ENCODE measurements at regions not wholly inside any gene's neighbourhood (a gene's known extent, or its start where the extent isn't known, plus 50 kb on each side); places are given as distances from the start of the nearest gene placed in this dataset.

DNA sequence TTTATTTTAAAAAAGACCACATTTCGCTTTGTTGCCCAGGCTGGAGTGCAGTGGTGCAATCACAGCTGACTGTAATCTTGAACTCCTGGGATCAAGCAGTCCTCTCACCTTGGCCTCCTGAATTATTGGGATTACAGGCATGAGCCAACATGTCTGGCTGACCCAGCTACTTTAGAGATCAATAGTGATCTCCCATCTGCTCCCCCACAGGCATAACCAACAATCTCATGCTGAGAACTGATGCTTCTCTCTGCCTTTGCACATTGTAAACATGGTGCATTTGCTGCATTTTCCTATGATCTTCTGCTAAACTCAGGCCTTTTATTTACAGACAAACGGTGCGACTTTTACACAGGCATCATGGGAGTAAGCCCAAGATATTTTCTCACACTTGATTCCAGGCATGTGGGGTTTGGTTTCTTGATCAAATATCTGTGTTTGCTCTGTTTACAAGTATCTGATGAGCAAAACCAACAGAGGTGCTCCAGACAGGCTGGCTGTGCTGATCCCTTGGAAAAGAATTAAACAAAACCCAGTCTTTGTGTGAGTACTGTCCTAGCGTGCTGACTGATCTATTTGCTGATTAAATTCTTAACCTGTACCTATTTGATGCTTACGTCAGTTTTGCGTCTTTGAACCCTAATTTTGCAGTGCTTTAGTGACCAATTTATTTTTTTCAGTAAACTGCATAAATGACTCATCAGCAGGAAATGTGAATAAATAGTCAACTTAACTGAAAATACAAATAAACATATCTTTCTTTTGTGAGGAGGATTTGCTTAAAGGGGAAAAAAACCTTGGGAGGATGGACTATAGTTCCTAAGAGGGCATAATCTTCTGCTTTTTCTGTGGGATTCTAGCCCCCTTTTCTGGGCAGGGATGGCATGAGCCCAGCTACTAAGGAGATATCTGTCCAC, 191.7 kb upstream of the NR3C1 start:
- Histone ChIP-seq H3K56ac (ENCODE audit: insufficient read length, low read depth, low read length) (no peak overlapping the region), H2AK5ac (ENCODE audit: insufficient read length, low read length) (no peak overlapping the region), H2BK20ac (ENCODE audit: low read depth, low read length, poor library complexity, severe bottlenecking) (no peak overlapping the region), H2AFZ (ENCODE audit: low read length) (no peak overlapping the region), H2BK12ac (ENCODE audit: insufficient read length, low read depth, low read length) (no peak overlapping the region), H3K4me2 (ENCODE audit: insufficient read depth, insufficient read length, low read length) (no peak overlapping the region), H3T11ph (ENCODE audit: low read length) (no peak overlapping the region), H3K9me3 (ENCODE audit: control insufficient read depth, low read depth, low read length) (no peaks in the 10 kb centered on the region), H4K20me1 (ENCODE audit: control insufficient read depth, insufficient read depth, insufficient read length) (no peaks in the 10 kb centered on the region), H3K23ac (ENCODE audit: insufficient read length, low read depth, low read length) (no peak overlapping the region), H4K91ac (ENCODE audit: insufficient read length, low read depth, low read length) (no peak overlapping the region), H3K23me2 (ENCODE audit: insufficient read length, low read depth, low read length, poor library complexity, severe bottlenecking) (no peaks in the 10 kb centered on the region), H3K79me1 (ENCODE audit: insufficient read depth, low read depth, low read length, poor library complexity, severe bottlenecking) (no peaks in the 10 kb centered on the region), H4K8ac (replicated peaks; ENCODE audit: insufficient read length, low read depth, low read length) (no peak overlapping the region), H3K4ac (ENCODE audit: low read depth, low read length) (no peak overlapping the region), H3K4me1 (ENCODE audit: insufficient read depth, low read length) (no peaks in the 10 kb centered on the region; the same call in 1 of the 2 replicates), H4K5ac (ENCODE audit: insufficient read length, low read depth, low read length) (no peak overlapping the region), H3K14ac (ENCODE audit: insufficient read depth, low read length) (no peak overlapping the region), H3K27ac (ENCODE audit: insufficient read length, low read depth, low read length) (no peak overlapping the region), H2BK5ac (ENCODE audit: insufficient read length, low read length) (no peak overlapping the region), H3K18ac (ENCODE audit: insufficient read length, low read depth, low read length) (no peak overlapping the region), H3K27me3 (ENCODE audit: insufficient read depth, low read length) (no peaks in the 10 kb centered on the region; the same call in 1 of the 2 replicates), H3K9ac (ENCODE audit: extremely low read depth, insufficient read length, low read length) (no peak overlapping the region), H3K79me2 (ENCODE audit: insufficient read depth, low read length) (no peaks in the 10 kb centered on the region), H2BK15ac (ENCODE audit: low read depth, low read length) (no peak overlapping the region), H2BK120ac (ENCODE audit: low read depth, low read length, poor library complexity, severe bottlenecking) (no peak overlapping the region)
- Mint-ChIP-seq H3K27ac (peak overlapping the region in 1 of 3 experiments; percentile 74; a peak in 2 of 7 replicates), H3K4me3 (no peak overlapping the region), H3K27me3 (ENCODE audit: low read depth) (no peaks in the 10 kb centered on the region; the same call in 1 of the 2 replicates), H3K4me1 (peaks cover 14% of the 10 kb centered on the region in 2 experiments), H3K36me3 (ENCODE audit: insufficient read depth in 1 of 3, low read depth in 3 of 3) (no peaks in the 10 kb centered on the region), H3K9me3 (no peaks in the 10 kb centered on the region)
- TF ChIP-seq, protein P1, sequence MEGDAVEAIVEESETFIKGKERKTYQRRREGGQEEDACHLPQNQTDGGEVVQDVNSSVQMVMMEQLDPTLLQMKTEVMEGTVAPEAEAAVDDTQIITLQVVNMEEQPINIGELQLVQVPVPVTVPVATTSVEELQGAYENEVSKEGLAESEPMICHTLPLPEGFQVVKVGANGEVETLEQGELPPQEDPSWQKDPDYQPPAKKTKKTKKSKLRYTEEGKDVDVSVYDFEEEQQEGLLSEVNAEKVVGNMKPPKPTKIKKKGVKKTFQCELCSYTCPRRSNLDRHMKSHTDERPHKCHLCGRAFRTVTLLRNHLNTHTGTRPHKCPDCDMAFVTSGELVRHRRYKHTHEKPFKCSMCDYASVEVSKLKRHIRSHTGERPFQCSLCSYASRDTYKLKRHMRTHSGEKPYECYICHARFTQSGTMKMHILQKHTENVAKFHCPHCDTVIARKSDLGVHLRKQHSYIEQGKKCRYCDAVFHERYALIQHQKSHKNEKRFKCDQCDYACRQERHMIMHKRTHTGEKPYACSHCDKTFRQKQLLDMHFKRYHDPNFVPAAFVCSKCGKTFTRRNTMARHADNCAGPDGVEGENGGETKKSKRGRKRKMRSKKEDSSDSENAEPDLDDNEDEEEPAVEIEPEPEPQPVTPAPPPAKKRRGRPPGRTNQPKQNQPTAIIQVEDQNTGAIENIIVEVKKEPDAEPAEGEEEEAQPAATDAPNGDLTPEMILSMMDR (conservative IDR thresholded peaks at IDR 0.05), result no peak
- no peak for DNase-seq
- WGBS (ENCODE audit: extremely low coverage, insufficient read length, low lambda C conversion rate), result no CpG with 5 or more reads among the region's 6 CpGs

Measured in H9 (cell line).